ENCODE measurements at regions not wholly inside any gene's neighbourhood (a gene's known extent, or its start where the extent isn't known, plus 50 kb on each side); places are given as distances from the start of the nearest gene placed in this dataset.

DNA sequence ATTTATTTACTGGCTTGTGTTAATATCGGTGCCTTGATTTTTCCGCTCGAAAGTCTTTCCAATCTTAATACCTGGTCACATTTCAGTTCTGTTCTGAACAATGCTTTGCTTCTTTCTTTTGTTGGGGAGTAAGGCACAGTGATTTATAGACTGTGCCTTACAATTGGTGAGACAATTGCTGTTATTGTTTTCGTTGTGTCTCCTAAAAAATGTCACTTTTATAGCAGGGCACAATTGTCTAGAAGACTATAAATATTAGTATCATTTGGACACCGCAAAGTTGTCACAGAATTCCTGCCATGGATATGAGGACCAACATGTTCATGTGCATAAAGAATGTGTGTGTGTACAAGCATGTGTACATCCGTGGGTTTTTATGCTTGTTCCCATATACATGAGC lies 231.9 kb downstream of the INSIG2 start:
- no peaks in the 10 kb centered on the region for H3K36me3 ChIP-seq (ENCODE audit: control insufficient read depth in 2 of 2, insufficient read depth in 2 of 2, low read length in 1 of 2)
- intact Hi-C loops (cut with micrococcal nuclease; ENCODE audit: unreplicated experiment) (no loop called here), in situ Hi-C loops (cut with MboI) (no loop called here)
- no peaks in the 10 kb centered on the region for H3K79me2 ChIP-seq (ENCODE audit: control insufficient read depth, insufficient read depth, low read length)
- no peak for FAIRE-seq
- no peaks in the 10 kb centered on the region for H4K20me1 ChIP-seq (ENCODE audit: control insufficient read depth, insufficient read depth)
- no peak for DNase-seq (ENCODE audit: low read depth, low spot score)
- 43% methylated on average over 6 of the region's 6 CpGs for WGBS (ENCODE audit: insufficient coverage, insufficient replicate concordance, low lambda C conversion rate, missing lambda C conversion rate)
- no peaks in the 10 kb centered on the region for H3K4me1 ChIP-seq (ENCODE audit: control insufficient read depth, insufficient read depth, low read length)
- ChIA-PET SMC1A (ENCODE audit: uncharacterized antibody, unreplicated experiment) (no interaction called here), CTCF (no interaction called here), POLR2A (no interaction called here), RAD21 (ENCODE audit: unreplicated experiment) (no interaction called here)
- H3K4me2 ChIP-seq (ENCODE audit: control insufficient read depth, insufficient read depth), result no peak overlapping the region
- H3K27me3 ChIP-seq (replicated peaks in 1 of 2; ENCODE audit: control insufficient read depth in 2 of 2, insufficient read depth in 2 of 2, low read length in 1 of 2), result no peaks in the 10 kb centered on the region
- no peaks in the 10 kb centered on the region for H3K9me3 ChIP-seq (replicated peaks; ENCODE audit: control insufficient read depth, insufficient read depth, low read length)
- H2AFZ ChIP-seq (ENCODE audit: control insufficient read depth, low read depth, low read length), result no peak overlapping the region
- TF ChIP-seq IRF5 (IDR thresholded peaks at IDR 0.05; ENCODE audit: borderline replicate concordance) (no peak), CUX1 (IDR thresholded peaks at IDR 0.05; ENCODE audit: insufficient replicate concordance, low read depth, low read length) (no peak), ZZZ3 (IDR thresholded peaks at IDR 0.05; ENCODE audit: control insufficient read depth, insufficient read length, low read depth) (no peak), GATAD2B (conservative IDR thresholded peaks at IDR 0.05; ENCODE audit: low read depth) (no peak)
- TF ChIP-seq, protein P1, sequence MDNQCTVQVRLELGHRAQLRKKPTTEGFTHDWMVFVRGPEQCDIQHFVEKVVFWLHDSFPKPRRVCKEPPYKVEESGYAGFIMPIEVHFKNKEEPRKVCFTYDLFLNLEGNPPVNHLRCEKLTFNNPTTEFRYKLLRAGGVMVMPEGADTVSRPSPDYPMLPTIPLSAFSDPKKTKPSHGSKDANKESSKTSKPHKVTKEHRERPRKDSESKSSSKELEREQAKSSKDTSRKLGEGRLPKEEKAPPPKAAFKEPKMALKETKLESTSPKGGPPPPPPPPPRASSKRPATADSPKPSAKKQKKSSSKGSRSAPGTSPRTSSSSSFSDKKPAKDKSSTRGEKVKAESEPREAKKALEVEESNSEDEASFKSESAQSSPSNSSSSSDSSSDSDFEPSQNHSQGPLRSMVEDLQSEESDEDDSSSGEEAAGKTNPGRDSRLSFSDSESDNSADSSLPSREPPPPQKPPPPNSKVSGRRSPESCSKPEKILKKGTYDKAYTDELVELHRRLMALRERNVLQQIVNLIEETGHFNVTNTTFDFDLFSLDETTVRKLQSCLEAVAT (IDR thresholded peaks at IDR 0.05), result no peak
- TF ChIP-seq, protein P2, sequence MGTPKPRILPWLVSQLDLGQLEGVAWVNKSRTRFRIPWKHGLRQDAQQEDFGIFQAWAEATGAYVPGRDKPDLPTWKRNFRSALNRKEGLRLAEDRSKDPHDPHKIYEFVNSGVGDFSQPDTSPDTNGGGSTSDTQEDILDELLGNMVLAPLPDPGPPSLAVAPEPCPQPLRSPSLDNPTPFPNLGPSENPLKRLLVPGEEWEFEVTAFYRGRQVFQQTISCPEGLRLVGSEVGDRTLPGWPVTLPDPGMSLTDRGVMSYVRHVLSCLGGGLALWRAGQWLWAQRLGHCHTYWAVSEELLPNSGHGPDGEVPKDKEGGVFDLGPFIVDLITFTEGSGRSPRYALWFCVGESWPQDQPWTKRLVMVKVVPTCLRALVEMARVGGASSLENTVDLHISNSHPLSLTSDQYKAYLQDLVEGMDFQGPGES (IDR thresholded peaks at IDR 0.05), result no peak
- BruUV-seq (replicated peaks), result no TSS peak
- H3K27ac ChIP-seq (ENCODE audit: control insufficient read depth, insufficient read depth), result no peak overlapping the region
- no peak overlapping the region for H3K4me3 ChIP-seq
- ATAC-seq, result no peak
- no peak overlapping the region for H3K9ac ChIP-seq (ENCODE audit: control insufficient read depth, insufficient read depth, low read length)

Measured in GM12878 (cell line).